SU-DHL-6 (cell line): ENCODE measurements at regions not wholly inside any gene's neighbourhood (a gene's known extent, or its start where the extent isn't known, plus 50 kb on each side); places are given as distances from the start of the nearest gene placed in this dataset.

Experiments
- CTCF ChIP-seq: fragments of 200-600 bp; sonication (generic); IDR thresholded peaks from one replicate; pipeline ENCODE4 v1.5.1; 2017; ENCODE audit warnings: antibody characterized with exemption, mild to moderate bottlenecking, low read length, moderate library complexity; ENCODE audit not compliant: insufficient read depth, poor library complexity, severe bottlenecking
- EZH2phosphoT487 ChIP-seq: fragments of 200-600 bp; sonication (generic), shearing (Covaris generic); conservative IDR thresholded peaks from 2 replicates; pipeline ENCODE4 v1.6.1; 2018; ENCODE audit warnings: mild to moderate bottlenecking, antibody characterized with exemption, low read length, moderate library complexity, mixed read lengths

GRCh38 chr10:113376428-113376827 lies 176.4 kb upstream of the HABP2 start:
- TF ChIP-seq CTCF (no peak), EZH2phosphoT487 (no peak)
